ENCODE measurements at regions not wholly inside any gene's neighbourhood (a gene's known extent, or its start where the extent isn't known, plus 50 kb on each side); places are given as distances from the start of the nearest gene placed in this dataset.
A peak's percentile ranks its signal among the peaks of the same experiment; 100 is the strongest.
"Not testable (repeated sequence)": the region's sequence is repeated elsewhere in the genome, so short reads cannot be mapped to it uniquely, and the experiment has no call there.

- not testable (repeated sequence) for DNase-seq (ENCODE audit: low read depth in 1 of 2, low spot score in 1 of 2)
Observed at GRCh38 chr1:222470252-222470805, 77.6 kb downstream of the HHIPL2 start.

- DNase-seq (ENCODE audit: low read depth in 1 of 2, low spot score in 1 of 2): no peak
Observed at GRCh38 chr1:222466150-222466865, 81.6 kb downstream of the HHIPL2 start.

GRCh38 chr1:222465211-222466041, 82.5 kb downstream of the HHIPL2 start:
- peak; percentile 59 to 73 for DNase-seq (ENCODE audit: low read depth in 1 of 2, low spot score in 1 of 2)

- peak; percentile 17 to 63 for DNase-seq (ENCODE audit: low read depth in 1 of 2, low spot score in 1 of 2)
Observed at GRCh38 chr1:222464841-222465210, 83.1 kb downstream of the HHIPL2 start.

GRCh38 chr1:222463059-222463730, 84.7 kb downstream of the HHIPL2 start:
- DNase-seq (ENCODE audit: low read depth in 1 of 2, low spot score in 1 of 2): no peak

- no peak for DNase-seq (ENCODE audit: low read depth in 1 of 2, low spot score in 1 of 2)
Observed at GRCh38 chr1:222462601-222463000, 85.3 kb downstream of the HHIPL2 start.

GRCh38 chr1:222461941-222462340, 86.0 kb downstream of the HHIPL2 start:
- DNase-seq (ENCODE audit: low read depth in 1 of 2, low spot score in 1 of 2): no peak

- no peak for DNase-seq (ENCODE audit: low read depth in 1 of 2, low spot score in 1 of 2)
Observed at GRCh38 chr1:222459652-222460051, 88.3 kb downstream of the HHIPL2 start.

- no peak for DNase-seq (ENCODE audit: low read depth in 1 of 2, low spot score in 1 of 2)
Observed at GRCh38 chr1:222457513-222457912, 90.4 kb downstream of the HHIPL2 start.

- DNase-seq (ENCODE audit: low read depth in 1 of 2, low spot score in 1 of 2): no peak
Observed at GRCh38 chr1:222457084-222457483, 90.8 kb downstream of the HHIPL2 start.

GRCh38 chr1:222455188-222455879, 92.6 kb downstream of the HHIPL2 start:
- peak; percentile 67 to 70 for DNase-seq (ENCODE audit: low read depth in 1 of 2, low spot score in 1 of 2)

GRCh38 chr1:222454782-222455181, 93.1 kb downstream of the HHIPL2 start:
- DNase-seq (ENCODE audit: low read depth in 1 of 2, low spot score in 1 of 2): no peak

- DNase-seq (ENCODE audit: low read depth in 1 of 2, low spot score in 1 of 2): no peak
Observed at GRCh38 chr1:222454186-222454585, 93.7 kb downstream of the HHIPL2 start.

GRCh38 chr1:222452031-222452430, 95.9 kb downstream of the HHIPL2 start:
- DNase-seq (ENCODE audit: low read depth in 1 of 2, low spot score in 1 of 2): no peak

GRCh38 chr1:222443566-222443965, 104.3 kb downstream of the HHIPL2 start:
- DNase-seq (ENCODE audit: low read depth in 1 of 2, low spot score in 1 of 2): no peak

GRCh38 chr1:222441066-222441465, 106.8 kb downstream of the HHIPL2 start:
- no peak for DNase-seq (ENCODE audit: low read depth in 1 of 2, low spot score in 1 of 2)

- no peak for DNase-seq (ENCODE audit: low read depth in 1 of 2, low spot score in 1 of 2)
Observed at GRCh38 chr1:222424826-222425225, 123.1 kb downstream of the HHIPL2 start.

- DNase-seq (ENCODE audit: low read depth in 1 of 2, low spot score in 1 of 2): no peak
Observed at GRCh38 chr1:222421380-222421779, 126.5 kb downstream of the HHIPL2 start.

GRCh38 chr1:222420633-222421032, 127.3 kb downstream of the HHIPL2 start:
- DNase-seq (ENCODE audit: low read depth in 1 of 2, low spot score in 1 of 2): peak in 1 of 2 donors; percentile 4

GRCh38 chr1:222418654-222419053, 129.2 kb downstream of the HHIPL2 start:
- no peak for DNase-seq (ENCODE audit: low read depth in 1 of 2, low spot score in 1 of 2)

GRCh38 chr1:222417264-222417663, 130.6 kb downstream of the HHIPL2 start:
- no peak for DNase-seq (ENCODE audit: low read depth in 1 of 2, low spot score in 1 of 2)

All from stimulated activated CD4-positive, alpha-beta T cell treated with anti-CD3 and anti-CD28 coated beads, Interleukin-15, amount 100 ng/mL, for 1 hour (primary cell).